Chondrocyte (in vitro differentiated cells): ENCODE measurements at regions not wholly inside any gene's neighbourhood (a gene's known extent, or its start where the extent isn't known, plus 50 kb on each side); places are given as distances from the start of the nearest gene placed in this dataset.

ENCODE experiments used
- DNase-seq: peaks from one replicate; pipeline ENCODE4 v3.0.0; 2021; ENCODE audit warnings: mixed read lengths, low spot score
- H3K27ac Mint-ChIP-seq: one replicate; pipeline ENCODE4 v1.8.0; 2021; ENCODE audit warnings: mild to moderate bottlenecking, moderate library complexity, mixed read lengths; ENCODE audit not compliant: unreplicated experiment
- H3K27me3 Mint-ChIP-seq: 2 replicates; pipeline ENCODE4 v1.8.0; 2021; ENCODE audit warnings: low read depth, mixed read lengths
- H3K36me3 Mint-ChIP-seq: 2 replicates; pipeline ENCODE4 v1.8.0; 2021; ENCODE audit warnings: low read depth, mixed read lengths
- H3K4me1 Mint-ChIP-seq: 2 replicates; pipeline ENCODE4 v1.8.0; 2021; ENCODE audit warnings: low read depth, mild to moderate bottlenecking, mixed read lengths
- H3K4me3 Mint-ChIP-seq: one replicate; pipeline ENCODE4 v1.8.0; 2021; ENCODE audit warnings: mild to moderate bottlenecking, moderate library complexity, mixed read lengths; ENCODE audit not compliant: unreplicated experiment
- H3K9me3 Mint-ChIP-seq: 2 replicates; pipeline ENCODE4 v1.8.0; 2021; ENCODE audit warnings: low read depth, mixed read lengths
- TF ChIP-seq, protein P1 (sequence below): fragments of 200-600 bp; sonication (generic); IDR thresholded peaks from 2 replicates; pipeline ENCODE4 v1.5.0; 2021; ENCODE audit warnings: antibody characterized with exemption, mild to moderate bottlenecking, moderate library complexity

DNA sequence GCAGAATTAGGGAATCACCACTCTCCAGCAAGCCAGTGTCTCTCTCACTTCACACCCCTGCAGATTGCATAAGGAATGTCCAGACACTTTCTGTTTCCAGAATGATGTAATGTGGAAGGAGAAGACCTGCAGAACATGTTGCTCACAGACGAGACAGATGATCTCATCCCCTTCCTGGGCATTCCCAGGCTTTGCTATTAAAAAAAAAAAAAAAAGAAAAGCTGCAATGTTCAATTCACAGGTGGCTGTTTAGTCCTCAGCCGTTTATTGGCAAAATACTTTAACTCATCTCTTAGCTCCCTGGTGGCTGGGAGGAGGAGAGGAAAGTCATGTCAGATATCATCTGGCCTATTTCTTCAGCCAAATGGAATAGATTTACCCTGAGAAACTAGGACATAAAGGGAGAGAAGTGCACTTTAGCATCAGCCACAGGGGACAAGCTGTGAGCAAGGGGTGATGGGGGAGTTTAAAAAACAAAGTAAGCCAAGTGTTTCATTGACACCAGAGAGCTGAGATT lies 95.9 kb upstream of the TNC start:
- H3K4me3 Mint-ChIP-seq, result no peak overlapping the region
- TF ChIP-seq, protein P1, sequence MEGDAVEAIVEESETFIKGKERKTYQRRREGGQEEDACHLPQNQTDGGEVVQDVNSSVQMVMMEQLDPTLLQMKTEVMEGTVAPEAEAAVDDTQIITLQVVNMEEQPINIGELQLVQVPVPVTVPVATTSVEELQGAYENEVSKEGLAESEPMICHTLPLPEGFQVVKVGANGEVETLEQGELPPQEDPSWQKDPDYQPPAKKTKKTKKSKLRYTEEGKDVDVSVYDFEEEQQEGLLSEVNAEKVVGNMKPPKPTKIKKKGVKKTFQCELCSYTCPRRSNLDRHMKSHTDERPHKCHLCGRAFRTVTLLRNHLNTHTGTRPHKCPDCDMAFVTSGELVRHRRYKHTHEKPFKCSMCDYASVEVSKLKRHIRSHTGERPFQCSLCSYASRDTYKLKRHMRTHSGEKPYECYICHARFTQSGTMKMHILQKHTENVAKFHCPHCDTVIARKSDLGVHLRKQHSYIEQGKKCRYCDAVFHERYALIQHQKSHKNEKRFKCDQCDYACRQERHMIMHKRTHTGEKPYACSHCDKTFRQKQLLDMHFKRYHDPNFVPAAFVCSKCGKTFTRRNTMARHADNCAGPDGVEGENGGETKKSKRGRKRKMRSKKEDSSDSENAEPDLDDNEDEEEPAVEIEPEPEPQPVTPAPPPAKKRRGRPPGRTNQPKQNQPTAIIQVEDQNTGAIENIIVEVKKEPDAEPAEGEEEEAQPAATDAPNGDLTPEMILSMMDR, result no peak
- H3K4me1 Mint-ChIP-seq, result peaks cover 56% of the 10 kb centered on the region
- no peak for DNase-seq
- no peaks in the 10 kb centered on the region for H3K36me3 Mint-ChIP-seq
- H3K27me3 Mint-ChIP-seq, result no peaks in the 10 kb centered on the region
- H3K27ac Mint-ChIP-seq, result peak overlapping the region; percentile 72
- H3K9me3 Mint-ChIP-seq, result no peaks in the 10 kb centered on the region

DNA sequence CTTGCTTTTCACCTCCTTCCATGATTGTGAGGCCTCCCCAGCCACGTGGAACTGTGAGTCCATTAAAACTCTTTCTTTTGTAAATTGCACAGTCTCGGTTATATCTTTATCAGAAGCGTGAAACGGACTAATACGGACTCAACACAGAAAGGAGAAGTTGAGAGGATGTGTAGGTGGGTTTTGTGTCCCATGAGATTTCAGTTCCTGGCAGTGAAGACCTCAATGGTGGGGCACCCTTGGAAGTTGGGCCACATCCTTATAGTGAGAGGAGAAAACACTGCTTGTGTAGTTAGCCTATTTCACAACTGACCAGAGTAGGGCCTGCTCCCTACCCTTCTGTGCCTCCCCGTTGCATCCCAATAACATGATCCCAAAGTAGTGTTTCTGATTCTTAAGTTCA lies 98.9 kb upstream of the TNC start:
- no peak overlapping the region for H3K27ac Mint-ChIP-seq
- no peaks in the 10 kb centered on the region for H3K9me3 Mint-ChIP-seq
- TF ChIP-seq, protein P1, result no peak
- H3K36me3 Mint-ChIP-seq, result no peaks in the 10 kb centered on the region
- no peaks in the 10 kb centered on the region for H3K27me3 Mint-ChIP-seq
- peaks cover 55% of the 10 kb centered on the region for H3K4me1 Mint-ChIP-seq
- no peak for DNase-seq
- no peak overlapping the region for H3K4me3 Mint-ChIP-seq

DNA sequence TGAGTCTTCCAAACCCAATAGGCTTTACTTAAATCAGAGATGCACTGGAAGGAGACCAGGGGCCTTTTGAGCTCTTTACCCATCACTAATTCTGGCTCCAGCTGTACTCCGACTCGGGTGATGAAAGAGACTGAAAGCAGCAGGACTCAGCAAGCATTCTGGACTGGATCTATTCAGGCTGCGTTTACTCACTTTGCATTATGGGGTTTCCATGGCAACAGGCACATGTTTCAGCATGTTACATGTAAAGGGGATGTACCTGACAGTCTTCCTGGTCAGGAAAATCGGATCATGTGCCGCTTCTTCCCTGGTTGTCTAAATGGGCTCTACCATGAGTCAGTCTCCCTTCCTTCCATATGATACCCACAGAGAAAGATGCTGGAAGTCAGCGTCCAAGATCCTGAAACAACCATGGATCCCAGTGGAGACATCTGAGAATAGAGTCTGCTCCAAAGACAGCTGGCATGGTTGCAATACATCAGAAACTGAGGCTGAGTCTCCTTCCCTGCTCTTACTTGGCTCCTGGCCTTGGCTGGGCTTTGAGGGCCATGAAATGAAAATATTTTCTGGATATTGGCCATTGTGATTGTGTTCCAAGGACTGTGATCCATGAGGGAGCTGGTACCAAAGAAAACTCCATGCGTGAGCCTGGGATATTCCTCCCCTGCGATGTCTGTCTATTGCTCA lies 102.5 kb upstream of the TNC start:
- H3K27ac Mint-ChIP-seq, result peak overlapping the region; percentile 87
- no peak for DNase-seq

DNA sequence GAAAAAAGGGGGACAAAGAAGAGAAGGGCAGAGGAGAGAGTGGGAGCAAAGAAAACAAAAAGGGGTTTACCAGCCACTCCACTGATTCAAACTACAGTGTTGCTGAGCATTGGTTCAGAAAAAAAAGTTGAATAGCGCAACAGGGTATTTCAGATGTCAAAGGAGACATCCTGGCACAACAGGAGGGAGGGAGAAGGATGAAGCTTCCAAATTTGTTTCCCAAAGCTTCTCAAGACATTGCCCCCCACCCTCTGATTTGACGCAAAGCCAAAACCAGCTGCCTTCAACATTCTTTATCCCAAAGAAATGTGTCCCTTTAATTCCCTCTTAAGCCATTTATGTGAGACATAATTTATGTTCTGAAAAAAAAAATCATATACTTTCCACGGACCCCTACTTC lies 105.5 kb upstream of the TNC start:
- H3K9me3 Mint-ChIP-seq, result no peaks in the 10 kb centered on the region
- TF ChIP-seq, protein P1, result no peak
- H3K4me3 Mint-ChIP-seq, result no peak overlapping the region
- no peak for DNase-seq
- peaks cover 21% of the 10 kb centered on the region for H3K4me1 Mint-ChIP-seq
- H3K36me3 Mint-ChIP-seq, result no peaks in the 10 kb centered on the region
- H3K27ac Mint-ChIP-seq, result no peak overlapping the region
- no peaks in the 10 kb centered on the region for H3K27me3 Mint-ChIP-seq

More for the DNA sequence above, 102.5 kb upstream of the TNC start:
- Mint-ChIP-seq H3K27me3 (no peaks in the 10 kb centered on the region), H3K36me3 (no peaks in the 10 kb centered on the region), H3K4me1 (peaks cover 27% of the 10 kb centered on the region), H3K9me3 (no peaks in the 10 kb centered on the region), H3K4me3 (no peak overlapping the region)
- TF ChIP-seq, protein P1, result no peak

DNA sequence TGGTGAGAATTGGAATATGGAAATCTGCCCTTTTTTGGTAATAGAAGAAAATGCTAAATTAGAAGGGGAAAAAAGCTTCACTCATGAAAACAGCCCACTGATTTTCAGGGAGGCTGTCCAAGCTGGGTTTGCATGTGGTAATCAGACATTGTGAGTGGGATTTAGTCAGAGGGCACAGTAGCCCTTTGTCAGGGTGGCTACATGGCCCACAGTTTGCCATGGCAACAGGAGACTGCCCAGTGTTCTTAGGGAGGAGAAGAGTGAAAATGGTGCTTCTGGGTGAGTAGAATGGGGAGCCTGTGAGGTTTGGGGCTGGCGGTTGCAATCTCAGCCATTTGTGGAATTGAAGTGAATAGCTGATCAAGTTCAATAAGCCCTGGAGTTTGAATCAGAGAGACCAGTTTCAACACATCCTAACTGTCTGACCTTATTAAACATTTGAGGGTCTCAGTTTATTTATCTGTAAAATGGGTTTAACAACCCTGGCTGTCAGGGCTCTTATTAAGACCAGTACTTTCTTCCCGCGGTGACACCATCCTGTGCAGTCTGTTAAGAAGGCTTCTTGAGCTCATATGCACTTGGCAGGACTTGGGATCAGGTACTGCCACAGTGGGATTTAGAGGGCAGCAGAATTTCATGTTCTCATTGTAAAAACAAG lies 107.6 kb upstream of the TNC start:
- Mint-ChIP-seq H3K9me3 (peaks cover 3% of the 10 kb centered on the region), H3K36me3 (peaks cover 2% of the 10 kb centered on the region), H3K27me3 (no peaks in the 10 kb centered on the region), H3K4me3 (no peak overlapping the region), H3K4me1 (peaks cover 5% of the 10 kb centered on the region), H3K27ac (no peak overlapping the region)
- DNase-seq, result no peak
- TF ChIP-seq, protein P1, result no peak
